SW 1271 (cell line): ENCODE measurements at regions not wholly inside any gene's neighbourhood (a gene's known extent, or its start where the extent isn't known, plus 50 kb on each side); places are given as distances from the start of the nearest gene placed in this dataset.
"Not testable (repeated sequence)": the region's sequence is repeated elsewhere in the genome, so short reads cannot be mapped to it uniquely, and the experiment has no call there.

Source experiments
- DNase-seq, 2 experiments: peaks; one replicate each; lab custom pipeline; 2025; lab: John Stamatoyannopoulos, UW

DNA sequence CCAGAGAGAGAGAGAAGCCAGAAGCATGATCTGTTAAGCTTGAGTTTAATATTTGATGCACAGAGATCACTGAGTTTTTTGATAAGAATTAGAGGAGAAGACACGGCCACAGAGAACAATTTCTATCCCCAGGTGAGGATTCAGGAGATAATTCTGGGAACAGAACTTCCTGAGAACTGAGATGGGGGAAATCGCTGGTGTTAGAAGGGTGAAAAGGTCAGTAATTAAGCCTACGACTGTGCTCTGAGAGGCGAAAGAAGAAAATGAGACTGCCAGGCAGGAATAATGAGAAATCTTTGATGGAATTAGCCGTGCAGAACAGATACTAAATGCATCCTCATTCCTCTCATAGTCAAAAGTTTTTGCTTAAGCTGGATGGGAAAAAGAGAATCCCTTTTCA lies 61.9 kb upstream of the EEF2KMT start:
- not testable (repeated sequence) for DNase-seq

DNA sequence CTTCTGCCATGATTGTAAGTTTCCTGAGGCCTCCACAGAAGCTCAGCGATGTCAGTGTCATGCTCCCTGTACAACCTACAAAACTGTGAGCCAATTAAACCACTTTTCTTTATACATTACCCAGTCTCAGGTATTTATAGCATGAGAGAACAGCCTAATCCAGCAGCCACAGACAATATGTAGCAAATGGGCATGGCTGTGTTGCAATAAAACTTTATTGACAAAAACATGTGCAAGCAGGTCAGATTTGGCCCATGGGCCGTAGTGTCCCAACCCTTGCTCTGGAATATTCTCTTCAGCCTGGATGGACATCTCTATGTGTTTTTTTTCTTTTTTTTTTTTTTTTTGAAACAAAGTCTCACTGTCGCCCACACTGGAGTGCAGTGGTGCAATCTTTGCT lies 60.9 kb upstream of the EEF2KMT start:
- no peak for DNase-seq

DNA sequence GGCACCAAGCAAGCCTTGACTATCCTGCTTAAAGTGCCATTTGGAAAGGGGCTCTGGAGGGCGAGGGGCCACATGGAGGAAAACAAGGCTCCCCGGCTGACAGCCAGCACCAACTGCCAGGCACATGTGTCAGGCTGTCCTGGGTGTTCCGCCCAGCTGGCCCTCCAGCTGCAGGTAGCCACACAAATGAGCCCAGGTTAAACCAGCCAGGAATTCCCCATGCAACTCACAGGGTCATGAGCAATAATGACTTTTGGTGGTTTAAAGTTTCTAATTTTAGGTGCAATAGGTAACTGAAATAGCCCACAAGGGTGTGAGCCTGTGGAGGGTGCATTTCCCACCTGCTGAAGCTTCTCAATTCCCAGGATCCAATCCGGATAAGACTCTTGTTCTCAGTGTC lies 58.9 kb upstream of the EEF2KMT start:
- not testable (repeated sequence) for DNase-seq

DNA sequence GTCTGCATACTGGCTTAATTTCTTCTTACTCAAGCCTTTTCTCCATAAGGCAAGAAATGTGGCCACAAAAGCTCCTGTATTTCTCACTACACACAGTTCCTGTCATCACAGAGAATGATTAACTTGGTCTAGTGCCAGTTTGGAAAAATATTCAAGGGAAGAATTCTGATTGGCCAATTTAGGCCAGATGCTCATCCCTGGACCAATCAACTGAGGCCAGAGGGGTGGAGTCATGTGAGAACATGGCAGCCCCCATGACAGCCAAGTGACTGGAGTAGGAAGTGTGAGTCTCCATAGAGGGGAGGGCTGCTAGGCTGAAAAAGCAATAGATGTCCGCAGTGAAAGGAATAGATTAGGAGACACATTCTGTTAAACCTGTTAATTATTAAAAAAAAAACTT lies 56.4 kb upstream of the EEF2KMT start:
- not testable (repeated sequence) for DNase-seq

DNA sequence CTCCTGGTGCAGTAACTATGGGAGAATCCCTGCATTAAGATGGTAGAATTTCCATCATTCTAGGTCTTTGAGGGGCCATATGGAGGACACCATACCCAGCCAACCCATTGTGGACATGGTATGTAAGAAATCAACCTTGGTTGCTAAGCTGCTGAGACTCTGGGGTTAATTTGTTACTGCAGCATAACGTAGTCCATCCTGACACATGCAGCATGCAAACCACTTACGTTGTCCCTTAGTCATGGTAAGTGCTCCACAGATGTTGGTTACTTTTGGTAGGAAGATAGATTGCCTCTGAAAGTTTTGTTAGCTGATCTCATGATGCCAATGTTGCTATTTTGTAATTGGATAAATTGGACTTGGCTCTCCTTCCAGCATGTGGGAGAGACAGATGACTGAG lies 53.8 kb upstream of the EEF2KMT start:
- DNase-seq = not testable (repeated sequence)
